Adrenal gland (tissue), 9 donors: ENCODE measurements at regions not wholly inside any gene's neighbourhood (a gene's known extent, or its start where the extent isn't known, plus 50 kb on each side); places are given as distances from the start of the nearest gene placed in this dataset.
A peak's percentile ranks its signal among the peaks of the same experiment; 100 is the strongest.

ENCODE experiments used
- DNase-seq, 7 donors: peaks; one replicate each; pipeline ENCODE4 v3.0.0-alpha.2; 2019 to 2020
- H3K27ac ChIP-seq, 5 donors: fragments of 200-600 bp; sonication (generic) in 4 of 5; 1 replicate in 3 of 5; 2 replicates in 2 of 5; pipeline versions ENCODE4 v1.5.1 to v1.8.0; 2016 to 2020; ENCODE audit warnings: mild to moderate bottlenecking in 1 of 5
- H3K27me3 ChIP-seq: fragments of 200-600 bp; 2 replicates; pipeline ENCODE4 v1.8.0; 2021
- H3K36me3 ChIP-seq, 2 donors: fragments of 200-600 bp; replicated peaks in 1 of 2; 1 replicate in 1 of 2; 2 replicates in 1 of 2; pipeline versions ENCODE4 v1.5.1 to v1.8.0; 2018 to 2022
- H3K4me1 ChIP-seq, 2 donors: fragments of 200-600 bp; replicated peaks in 1 of 2; 1 replicate in 1 of 2; 2 replicates in 1 of 2; pipeline versions ENCODE4 v1.5.1 to v1.8.0; 2018 to 2021
- H3K4me3 ChIP-seq, 4 donors: fragments of 200-600 bp; sonication (generic) in 3 of 4; one replicate each; pipeline ENCODE4 v1.5.1; 2016 to 2018
- H3K9me3 ChIP-seq, 3 donors: fragments of 200-600 bp; sonication (generic) in 1 of 3; replicated peaks in 1 of 3; 1 replicate in 2 of 3; 2 replicates in 1 of 3; pipeline versions ENCODE4 v1.5.1 to v1.8.0; 2016 to 2021
- CTCF ChIP-seq, 6 experiments: fragments of 450-650 bp in 4 of 6; fragments of 200-600 bp in 2 of 6; sonication (generic) in 1 of 6; IDR thresholded peaks; 1 replicate in 5 of 6; 2 replicates in 1 of 6; pipeline versions ENCODE4 v1.5.1 to v1.8.0; 2016 to 2021; ENCODE audit warnings: antibody characterized with exemption in 6 of 6, mild to moderate bottlenecking in 2 of 6, moderate library complexity in 1 of 6
- POLR2A ChIP-seq, 2 donors: fragments of 450-650 bp; IDR thresholded peaks; one replicate each; pipeline ENCODE4 v1.6.1; 2017; ENCODE audit warnings: antibody characterized with exemption in 2 of 2, mild to moderate bottlenecking in 2 of 2, moderate library complexity in 1 of 2
- WGBS, 4 donors: extraction: QIAGEN DNeasy Blood & Tissue Kit in 2 of 4; methylation state at CpG; one replicate each; pipeline versions ENCODE4 v1.1.5 to v1.1.7; 2013 to 2017; 5-methylcytosine and 5-hydroxymethylcytosine counted together
- intact Hi-C, 2 donors: fragments of 100-400 bp; cut with DNase I; formaldehyde crosslinking; loops; one replicate each; pipeline versions ENCODE4 v1.14.1 to v1.15.0; 2022 to 2023
- donor health status: healthy with polysubstance abuse.
- donor health status: Bipolar disorder and iron deficiency.
- donor health status: DM: yes; HTN: yes; CAD: no.
- donor health status: DM: no; HTN: no; CAD: no.
- donor health status: DM: no; HTN: no; CAD: no.

- DNase-seq, result no peak
- peaks cover 9% of the 10 kb centered on the region for H3K27me3 ChIP-seq
- no peaks in the 10 kb centered on the region for H3K36me3 ChIP-seq
- no peak for TF ChIP-seq CTCF (IDR thresholded peaks at IDR 0.05)
- no peak for TF ChIP-seq POLR2A (IDR thresholded peaks at IDR 0.05)
- H3K27ac ChIP-seq, result no peak overlapping the region
- no peak overlapping the region for H3K4me3 ChIP-seq
- H3K9me3 ChIP-seq, result no peaks in the 10 kb centered on the region
- WGBS, 4 donors, result 73 to 90% (median 79%) methylated on average over 1 of the region's 1 CpG; no CpG with 5 or more reads in 1 of the 4 donors
- intact Hi-C loops, result no loop called here
- H3K4me1 ChIP-seq, result no peaks in the 10 kb centered on the region
Observed at GRCh38 chrX:20756585-20756984, 489.9 kb upstream of the RPS6KA3 start.

GRCh38 chrX:20753076-20753475 is 486.4 kb upstream of the RPS6KA3 start:
- no peak for DNase-seq
- WGBS, 4 donors, result 66 to 83% (median 75%) methylated on average over 3 of the region's 3 CpGs
- intact Hi-C loops, result no loop called here
- H3K27ac ChIP-seq, result no peak overlapping the region
- H3K4me1 ChIP-seq, result no peaks in the 10 kb centered on the region
- peaks cover 18% of the 10 kb centered on the region for H3K27me3 ChIP-seq
- no peak overlapping the region for H3K4me3 ChIP-seq
- no peaks in the 10 kb centered on the region for H3K36me3 ChIP-seq
- no peaks in the 10 kb centered on the region for H3K9me3 ChIP-seq
- TF ChIP-seq CTCF (IDR thresholded peaks at IDR 0.05) (no peak), POLR2A (IDR thresholded peaks at IDR 0.05) (no peak)

GRCh38 chrX:20746690-20747089 is 480.0 kb upstream of the RPS6KA3 start:
- Histone ChIP-seq H3K4me1 (no peaks in the 10 kb centered on the region), H3K9me3 (no peaks in the 10 kb centered on the region), H3K4me3 (no peak overlapping the region), H3K27me3 (peaks cover 9% of the 10 kb centered on the region), H3K27ac (no peak overlapping the region), H3K36me3 (no peaks in the 10 kb centered on the region)
- 81 to 89% (median 84%) methylated on average over 1 of the region's 1 CpG for WGBS, 4 donors
- no peak for TF ChIP-seq CTCF (IDR thresholded peaks at IDR 0.05)
- TF ChIP-seq POLR2A (IDR thresholded peaks at IDR 0.05), result no peak
- no peak for DNase-seq
- intact Hi-C loops, result no loop called here

- H3K36me3 ChIP-seq, result no peaks in the 10 kb centered on the region
- H3K4me1 ChIP-seq, result no peaks in the 10 kb centered on the region
- peak in 1 of 7 donors; percentile 45 for DNase-seq
- H3K27me3 ChIP-seq, result no peaks in the 10 kb centered on the region
- no peak overlapping the region for H3K27ac ChIP-seq
- H3K9me3 ChIP-seq, result no peaks in the 10 kb centered on the region
- WGBS, 4 donors, result 31 to 38% (median 37%) methylated on average over 2 of the region's 2 CpGs
- H3K4me3 ChIP-seq, result no peak overlapping the region
- intact Hi-C loops, result no loop called here
- TF ChIP-seq CTCF (IDR thresholded peaks at IDR 0.05) (no peak), POLR2A (IDR thresholded peaks at IDR 0.05) (no peak)
Observed at GRCh38 chrX:20743046-20743445, 476.3 kb upstream of the RPS6KA3 start.
